Smooth muscle cell (in vitro differentiated cells): ENCODE measurements at regions not wholly inside any gene's neighbourhood (a gene's known extent, or its start where the extent isn't known, plus 50 kb on each side); places are given as distances from the start of the nearest gene placed in this dataset.

Experiments
- DNase-seq: peaks from one replicate; lab custom pipeline; 2025; ENCODE audit not compliant: unreplicated experiment; lab: John Stamatoyannopoulos, UW
- H2AFZ ChIP-seq: fragments of 200-600 bp; sonication (generic); 2 replicates; pipeline ENCODE4 v1.6.0; 2016; ENCODE audit warnings: antibody characterized with exemption, low read depth, mild to moderate bottlenecking
- H3F3A ChIP-seq: fragments of 200-600 bp; sonication (generic); 2 replicates; pipeline ENCODE4 v1.6.0; 2017; ENCODE audit warnings: antibody characterized with exemption, low read depth
- H3K27ac ChIP-seq: fragments of 200-600 bp; sonication (generic); 2 replicates; pipeline ENCODE4 v1.5.1; 2016; ENCODE audit warnings: low read depth, mild to moderate bottlenecking
- H3K27me3 ChIP-seq: fragments of 200-600 bp; sonication (generic); 2 replicates; pipeline ENCODE4 v1.6.1; 2016; ENCODE audit warnings: low read depth, mild to moderate bottlenecking
- H3K36me3 ChIP-seq: fragments of 200-600 bp; sonication (generic); 2 replicates; pipeline ENCODE4 v1.5.1; 2016; ENCODE audit warnings: low read depth
- H3K4me1 ChIP-seq: fragments of 200-600 bp; sonication (generic); 2 replicates; pipeline ENCODE4 v1.5.1; 2016; ENCODE audit warnings: low read depth
- H3K4me2 ChIP-seq: fragments of 200-600 bp; sonication (generic); 2 replicates; pipeline ENCODE4 v1.6.0; 2016; ENCODE audit warnings: mild to moderate bottlenecking
- H3K4me3 ChIP-seq: fragments of 200-600 bp; sonication (generic); 2 replicates; pipeline ENCODE4 v1.5.1; 2016; ENCODE audit warnings: mild to moderate bottlenecking
- H3K79me2 ChIP-seq: fragments of 200-600 bp; sonication (generic); 2 replicates; pipeline ENCODE4 v1.6.0; 2016; ENCODE audit warnings: low read depth, mild to moderate bottlenecking
- H3K9ac ChIP-seq: fragments of 200-600 bp; sonication (generic); 2 replicates; pipeline ENCODE4 v1.6.0; 2016; ENCODE audit warnings: low read depth
- H3K9me3 ChIP-seq: fragments of 200-600 bp; sonication (generic); replicated peaks from 2 replicates; pipeline ENCODE4 v1.5.1; 2016; ENCODE audit warnings: low read depth
- H4K20me1 ChIP-seq: fragments of 200-600 bp; sonication (generic); 2 replicates; pipeline ENCODE4 v1.6.0; 2016; ENCODE audit warnings: low read depth
- WGBS: methylation state at CpG from one replicate; pipeline ENCODE4 v1.1.7; 2016; ENCODE audit warnings: low lambda C conversion rate; 5-methylcytosine and 5-hydroxymethylcytosine counted together
- TF ChIP-seq, protein P1 (sequence below): fragments of 200-600 bp; sonication (generic); IDR thresholded peaks from 2 replicates; pipeline ENCODE4 v1.5.1; 2017; ENCODE audit warnings: borderline replicate concordance, mild to moderate bottlenecking, antibody characterized with exemption; ENCODE audit not compliant: insufficient read depth, poor library complexity, severe bottlenecking

DNA sequence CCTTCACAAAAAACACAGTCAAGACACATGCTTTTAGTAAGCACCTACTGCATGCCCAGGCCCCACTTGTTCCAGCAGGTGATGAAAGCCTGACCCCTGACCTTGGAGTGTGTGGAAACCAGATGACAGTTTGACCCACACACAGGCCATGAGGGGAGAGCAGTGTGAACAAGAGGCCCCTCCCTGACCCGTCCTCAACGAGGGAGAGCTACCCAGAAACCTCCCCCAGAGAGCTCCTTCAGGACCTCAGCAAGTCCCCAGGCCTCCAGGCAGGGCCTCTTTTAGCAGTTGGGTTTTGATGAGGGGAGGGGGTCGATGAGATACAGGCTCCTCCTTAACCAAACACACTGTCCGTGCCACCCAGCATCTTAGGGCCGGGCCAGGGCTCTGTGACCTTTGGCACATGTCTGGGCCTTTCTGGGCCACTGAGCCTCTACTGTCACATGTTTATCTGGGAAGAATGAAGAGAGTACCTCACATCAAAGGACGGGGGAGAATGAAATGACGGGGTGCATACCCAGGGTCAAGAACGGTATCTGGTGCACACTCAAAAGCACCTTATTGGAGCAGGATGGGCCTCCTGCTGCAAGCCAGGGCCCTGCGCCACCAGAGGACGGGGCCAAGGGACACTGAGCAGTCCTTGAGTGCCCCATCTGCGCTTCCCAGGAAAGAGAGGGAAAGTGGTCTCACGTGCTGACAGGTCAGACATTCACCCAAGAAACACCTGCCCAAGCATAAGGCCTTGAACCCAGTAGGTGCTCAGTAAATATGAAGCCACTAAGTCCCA, 202.6 kb upstream of the ZMIZ1 start:
- Histone ChIP-seq H3K4me2 (no peak overlapping the region), H3K79me2 (no peaks in the 10 kb centered on the region), H3K9ac (no peak overlapping the region), H3F3A (no peaks in the 10 kb centered on the region), H2AFZ (no peak overlapping the region), H3K4me1 (no peaks in the 10 kb centered on the region), H3K27me3 (no peaks in the 10 kb centered on the region), H3K36me3 (no peaks in the 10 kb centered on the region), H3K4me3 (no peak overlapping the region), H3K27ac (no peak overlapping the region), H4K20me1 (no peaks in the 10 kb centered on the region), H3K9me3 (no peaks in the 10 kb centered on the region)
- DNase-seq = no peak
- 91% methylated on average over 12 of the region's 12 CpGs for WGBS
- TF ChIP-seq, protein P1, sequence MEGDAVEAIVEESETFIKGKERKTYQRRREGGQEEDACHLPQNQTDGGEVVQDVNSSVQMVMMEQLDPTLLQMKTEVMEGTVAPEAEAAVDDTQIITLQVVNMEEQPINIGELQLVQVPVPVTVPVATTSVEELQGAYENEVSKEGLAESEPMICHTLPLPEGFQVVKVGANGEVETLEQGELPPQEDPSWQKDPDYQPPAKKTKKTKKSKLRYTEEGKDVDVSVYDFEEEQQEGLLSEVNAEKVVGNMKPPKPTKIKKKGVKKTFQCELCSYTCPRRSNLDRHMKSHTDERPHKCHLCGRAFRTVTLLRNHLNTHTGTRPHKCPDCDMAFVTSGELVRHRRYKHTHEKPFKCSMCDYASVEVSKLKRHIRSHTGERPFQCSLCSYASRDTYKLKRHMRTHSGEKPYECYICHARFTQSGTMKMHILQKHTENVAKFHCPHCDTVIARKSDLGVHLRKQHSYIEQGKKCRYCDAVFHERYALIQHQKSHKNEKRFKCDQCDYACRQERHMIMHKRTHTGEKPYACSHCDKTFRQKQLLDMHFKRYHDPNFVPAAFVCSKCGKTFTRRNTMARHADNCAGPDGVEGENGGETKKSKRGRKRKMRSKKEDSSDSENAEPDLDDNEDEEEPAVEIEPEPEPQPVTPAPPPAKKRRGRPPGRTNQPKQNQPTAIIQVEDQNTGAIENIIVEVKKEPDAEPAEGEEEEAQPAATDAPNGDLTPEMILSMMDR = no peak

DNA sequence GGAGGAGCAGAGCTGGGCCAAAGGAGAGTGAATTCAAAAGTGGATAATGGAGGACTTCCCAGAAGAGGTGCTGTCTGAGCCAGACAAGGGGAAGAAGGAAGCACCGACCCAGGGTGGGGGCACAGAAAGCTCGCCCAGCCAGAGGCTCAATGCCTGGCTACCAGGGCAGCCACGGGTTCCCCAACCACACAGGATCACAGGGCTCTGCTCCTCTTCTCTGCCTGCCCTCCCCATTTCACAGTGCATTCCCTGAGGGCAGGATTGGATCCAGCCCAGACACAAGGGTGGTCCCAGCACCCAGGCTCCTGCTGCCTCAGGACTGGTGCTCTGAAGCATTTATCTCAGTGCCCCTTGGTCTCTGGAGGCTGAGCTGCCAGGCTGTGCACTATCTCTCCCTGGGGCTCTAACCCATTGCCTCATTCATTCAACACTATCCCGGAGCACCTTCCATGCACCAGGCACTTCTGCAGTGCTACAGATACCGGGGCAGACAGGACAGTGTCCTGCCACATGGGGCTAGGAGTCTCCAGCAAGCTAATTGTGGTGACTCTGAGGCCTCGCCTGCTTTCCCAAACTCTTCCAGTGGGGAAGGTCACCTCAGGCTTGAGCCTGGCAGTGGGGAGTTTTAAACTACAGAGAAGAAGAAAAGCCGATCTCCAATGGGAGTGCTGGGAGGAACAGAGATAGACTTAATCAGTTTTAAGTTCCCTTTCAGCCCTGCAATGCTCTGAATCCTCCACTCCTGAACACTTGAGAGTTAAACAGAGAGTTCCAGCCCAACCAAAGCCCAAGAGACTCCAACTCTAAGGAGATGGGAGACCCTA, 201.8 kb upstream of the ZMIZ1 start:
- Histone ChIP-seq H3F3A (no peaks in the 10 kb centered on the region), H3K36me3 (no peaks in the 10 kb centered on the region), H3K9me3 (no peaks in the 10 kb centered on the region), H3K79me2 (no peaks in the 10 kb centered on the region), H4K20me1 (no peaks in the 10 kb centered on the region), H3K4me2 (no peak overlapping the region), H3K4me3 (no peak overlapping the region), H3K9ac (no peak overlapping the region), H2AFZ (no peak overlapping the region), H3K4me1 (no peaks in the 10 kb centered on the region), H3K27ac (no peak overlapping the region), H3K27me3 (no peaks in the 10 kb centered on the region)
- WGBS = 87% methylated on average over 7 of the region's 7 CpGs
- DNase-seq = no peak
- TF ChIP-seq, protein P1 = no peak

DNA sequence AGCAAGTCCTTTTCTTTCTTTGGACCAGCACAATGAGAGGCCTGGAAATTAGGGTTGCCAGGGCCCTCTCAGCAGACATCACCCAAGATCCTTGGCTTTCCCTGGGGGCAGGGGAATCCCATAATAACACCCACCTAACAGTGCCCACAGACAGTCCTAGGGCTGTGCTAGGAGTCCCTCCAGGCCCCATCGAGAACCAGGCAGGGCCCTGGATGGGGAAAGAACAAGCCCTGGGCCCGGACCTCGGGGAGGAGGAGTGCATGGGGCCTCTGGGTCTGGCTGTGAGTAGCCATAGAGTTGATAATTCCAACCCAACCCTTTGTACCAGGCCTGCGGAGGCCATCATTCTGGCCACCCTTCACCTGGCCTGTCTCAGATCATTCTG, 201.2 kb upstream of the ZMIZ1 start:
- H3K4me1 ChIP-seq = no peaks in the 10 kb centered on the region
- H3K9ac ChIP-seq = no peak overlapping the region
- TF ChIP-seq, protein P1 = no peak
- no peak for DNase-seq
- H3K79me2 ChIP-seq = no peaks in the 10 kb centered on the region
- H3K27ac ChIP-seq = no peak overlapping the region
- 92% methylated on average over 4 of the region's 4 CpGs for WGBS
- no peaks in the 10 kb centered on the region for H3K9me3 ChIP-seq
- H3F3A ChIP-seq = no peaks in the 10 kb centered on the region
- H3K36me3 ChIP-seq = no peaks in the 10 kb centered on the region
- no peaks in the 10 kb centered on the region for H3K27me3 ChIP-seq
- H4K20me1 ChIP-seq = no peaks in the 10 kb centered on the region
- no peak overlapping the region for H3K4me3 ChIP-seq
- H3K4me2 ChIP-seq = no peak overlapping the region
- H2AFZ ChIP-seq = no peak overlapping the region
